ENCODE measurements at regions not wholly inside any gene's neighbourhood (a gene's known extent, or its start where the extent isn't known, plus 50 kb on each side); places are given as distances from the start of the nearest gene placed in this dataset.

DNA sequence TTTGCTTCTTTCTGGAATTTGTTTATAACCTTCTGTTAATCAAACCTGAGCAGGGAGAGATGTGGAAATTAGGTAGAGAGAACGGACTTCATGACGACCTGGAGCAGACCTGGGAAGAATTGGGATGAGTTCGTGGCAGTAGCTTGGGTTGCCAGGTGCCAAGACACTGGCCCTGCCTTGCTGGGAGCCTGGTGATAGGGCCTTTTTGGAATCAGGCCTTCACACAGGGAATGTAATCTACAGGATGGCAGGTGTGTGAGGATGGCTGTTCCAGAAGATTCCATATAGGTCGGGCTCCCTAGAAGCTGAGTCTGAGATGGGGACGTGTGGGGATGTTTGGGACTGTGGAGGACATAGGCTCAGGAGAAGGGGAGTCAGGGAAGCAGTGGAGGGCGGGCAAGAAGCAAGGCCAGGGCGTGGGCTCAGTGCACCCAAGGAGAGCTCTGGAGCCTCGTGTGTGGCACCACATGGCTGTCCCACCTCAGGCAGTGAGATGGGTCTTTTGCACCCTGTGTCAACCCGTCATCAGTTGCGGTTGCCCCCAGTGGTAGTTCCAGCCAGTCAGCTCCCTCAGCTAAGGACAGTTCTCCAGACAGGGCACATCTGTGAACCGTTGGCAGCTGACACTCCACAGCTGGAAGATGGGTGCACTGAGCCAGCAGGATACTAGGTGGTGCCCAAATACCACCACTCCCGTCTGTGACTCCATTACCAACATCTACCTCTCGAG, 395.9 kb downstream of the MATN1 start:
- H3K4me1 Mint-ChIP-seq (ENCODE audit: low read depth), result no peaks in the 10 kb centered on the region
- intact Hi-C loops (cut with micrococcal nuclease), result no loop called here
- no peak for DNase-seq (ENCODE audit: low spot score)

DNA sequence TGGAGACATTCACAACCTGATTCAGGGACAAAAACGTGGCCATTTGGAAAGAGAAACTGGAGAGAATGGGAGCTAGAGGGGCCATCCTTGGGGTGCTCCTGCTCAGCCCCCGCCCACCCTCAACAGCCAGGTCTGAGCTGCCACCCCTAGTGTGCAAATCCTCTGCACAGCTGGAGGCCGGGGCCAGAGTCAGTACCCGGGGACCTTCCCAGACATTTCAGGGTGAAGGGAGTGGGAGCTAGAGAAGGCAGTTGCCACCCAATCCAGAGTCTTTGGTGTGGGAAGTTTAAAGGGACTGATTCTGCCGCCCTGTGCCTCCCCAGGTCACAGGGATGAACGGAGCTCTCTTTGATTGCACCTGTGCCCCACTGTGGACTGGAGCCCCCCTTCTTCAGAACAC, 397.4 kb downstream of the MATN1 start:
- Mint-ChIP-seq H3K27ac (no peak overlapping the region), H3K36me3 (ENCODE audit: low read depth) (no peaks in the 10 kb centered on the region), H3K9me3 (no peaks in the 10 kb centered on the region), H3K4me1 (ENCODE audit: low read depth) (no peaks in the 10 kb centered on the region), H3K4me3 (no peak overlapping the region), H3K27me3 (ENCODE audit: insufficient read depth) (peaks cover 4% of the 10 kb centered on the region)
- intact Hi-C loops (cut with micrococcal nuclease), result no loop called here
- no peak for DNase-seq (ENCODE audit: low spot score)

More for the DNA sequence above, 395.9 kb downstream of the MATN1 start:
- Mint-ChIP-seq H3K27ac (no peak overlapping the region), H3K4me3 (no peak overlapping the region), H3K9me3 (no peaks in the 10 kb centered on the region), H3K27me3 (ENCODE audit: insufficient read depth) (peaks cover 4% of the 10 kb centered on the region), H3K36me3 (ENCODE audit: low read depth) (no peaks in the 10 kb centered on the region)

- no peak for DNase-seq (ENCODE audit: low spot score)
- H3K4me1 Mint-ChIP-seq (ENCODE audit: low read depth), result no peaks in the 10 kb centered on the region
- intact Hi-C loops (cut with micrococcal nuclease), result no loop called here
- peaks cover 4% of the 10 kb centered on the region for H3K27me3 Mint-ChIP-seq (ENCODE audit: insufficient read depth)
- no peak overlapping the region for H3K27ac Mint-ChIP-seq
- no peak overlapping the region for H3K4me3 Mint-ChIP-seq
- H3K9me3 Mint-ChIP-seq, result no peaks in the 10 kb centered on the region
- H3K36me3 Mint-ChIP-seq (ENCODE audit: low read depth), result no peaks in the 10 kb centered on the region
These were observed 398.1 kb downstream of the MATN1 start for GRCh38 chr1:30325085-30325935.

DNA sequence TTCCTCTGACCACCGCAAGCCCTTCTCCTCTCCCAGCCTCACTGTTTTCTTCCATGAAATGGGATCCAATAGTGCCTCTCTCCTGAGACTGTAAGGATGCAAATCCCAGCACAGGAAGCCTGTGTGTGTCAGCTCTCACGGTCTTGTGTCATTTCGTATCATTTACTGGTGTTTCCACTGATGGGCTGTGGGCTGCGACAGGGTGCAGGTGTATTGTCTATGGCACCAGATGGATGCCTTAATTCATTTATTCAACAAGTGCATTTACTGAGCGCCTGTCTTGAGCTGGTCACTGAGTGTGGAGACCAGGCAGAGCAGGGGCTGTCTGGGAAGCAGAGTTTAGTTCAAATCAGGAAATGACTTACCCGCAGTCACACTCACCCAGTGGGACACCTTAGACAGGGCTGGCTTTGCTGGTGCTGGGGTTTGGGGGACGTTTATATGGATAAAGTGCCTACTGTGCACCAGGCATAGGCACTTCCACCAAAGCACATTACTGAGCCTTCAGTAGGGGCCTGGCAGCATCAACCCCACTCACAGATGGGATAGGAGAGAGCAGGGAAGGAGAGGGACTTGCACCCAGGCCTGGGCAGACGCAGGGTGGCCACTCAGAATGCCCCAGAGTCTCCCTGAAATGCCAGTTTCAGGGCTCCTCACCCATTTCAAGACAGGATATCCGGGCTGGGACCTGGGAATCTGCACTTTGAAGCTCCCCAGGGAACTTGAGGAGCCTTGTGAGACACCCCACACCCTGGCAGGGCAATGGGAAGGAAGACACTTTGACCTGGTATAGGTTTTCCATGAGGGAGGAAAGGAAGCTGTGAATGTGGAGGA, 398.9 kb downstream of the MATN1 start:
- no peak for DNase-seq (ENCODE audit: low spot score)
- intact Hi-C loops (cut with micrococcal nuclease), result no loop called here
- H3K4me1 Mint-ChIP-seq (ENCODE audit: low read depth), result no peaks in the 10 kb centered on the region
- peaks cover 4% of the 10 kb centered on the region for H3K27me3 Mint-ChIP-seq (ENCODE audit: insufficient read depth)
- H3K9me3 Mint-ChIP-seq, result no peaks in the 10 kb centered on the region
- H3K36me3 Mint-ChIP-seq (ENCODE audit: low read depth), result no peaks in the 10 kb centered on the region
- H3K27ac Mint-ChIP-seq, result no peak overlapping the region
- no peak overlapping the region for H3K4me3 Mint-ChIP-seq

DNA sequence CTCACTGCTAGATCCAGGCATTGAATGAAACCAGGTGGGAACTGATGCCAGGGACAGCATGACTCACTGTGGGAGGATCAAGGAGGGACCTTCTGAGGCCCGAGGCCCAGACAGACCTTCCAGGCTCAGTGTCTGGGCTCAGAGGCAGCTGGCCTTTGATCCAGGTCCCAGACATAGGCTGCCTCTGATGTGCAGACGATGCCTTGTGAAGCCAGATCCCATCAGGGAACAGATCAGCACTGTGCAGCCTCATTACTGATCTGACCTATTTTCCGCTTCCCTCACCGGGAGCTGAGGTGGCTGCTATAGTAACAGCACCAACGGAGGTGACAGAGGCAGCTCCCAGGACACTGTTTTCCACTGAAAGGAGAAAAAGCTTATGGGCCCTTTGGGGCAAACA, 399.5 kb downstream of the MATN1 start:
- Mint-ChIP-seq H3K4me3 (no peak overlapping the region), H3K9me3 (no peaks in the 10 kb centered on the region), H3K27ac (no peak overlapping the region), H3K4me1 (ENCODE audit: low read depth) (no peaks in the 10 kb centered on the region), H3K27me3 (ENCODE audit: insufficient read depth) (peaks cover 4% of the 10 kb centered on the region), H3K36me3 (ENCODE audit: low read depth) (no peaks in the 10 kb centered on the region)
- intact Hi-C loops (cut with micrococcal nuclease), result no loop called here
- no peak for DNase-seq (ENCODE audit: low spot score)

DNA sequence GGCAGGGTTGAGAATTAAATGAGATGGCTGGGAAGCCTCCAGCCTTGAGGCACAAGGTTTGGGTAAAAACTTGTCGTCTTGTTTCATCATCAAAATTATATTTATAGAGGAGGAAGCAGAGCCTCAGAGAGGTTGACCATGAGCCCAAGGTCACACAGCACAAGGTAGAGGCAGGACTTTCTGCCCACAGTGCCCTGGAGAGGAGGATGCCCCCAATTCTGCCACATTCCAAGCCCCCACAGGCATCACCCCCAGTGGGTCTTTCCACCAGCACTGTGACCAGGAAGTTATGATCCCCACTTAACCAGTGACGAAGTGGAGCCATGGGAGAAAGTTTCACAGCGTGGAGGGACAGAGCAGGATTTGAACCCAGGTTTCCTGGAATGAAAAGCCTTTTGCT, 400.0 kb downstream of the MATN1 start:
- Mint-ChIP-seq H3K4me1 (ENCODE audit: low read depth) (no peaks in the 10 kb centered on the region), H3K27me3 (ENCODE audit: insufficient read depth) (peaks cover 5% of the 10 kb centered on the region), H3K36me3 (ENCODE audit: low read depth) (no peaks in the 10 kb centered on the region), H3K27ac (no peak overlapping the region), H3K4me3 (no peak overlapping the region), H3K9me3 (no peaks in the 10 kb centered on the region)
- intact Hi-C loops (cut with micrococcal nuclease), result no loop called here
- DNase-seq (ENCODE audit: low spot score), result no peak

- no peaks in the 10 kb centered on the region for H3K36me3 Mint-ChIP-seq (ENCODE audit: low read depth)
- H3K4me3 Mint-ChIP-seq, result no peak overlapping the region
- intact Hi-C loops (cut with micrococcal nuclease), result no loop called here
- H3K9me3 Mint-ChIP-seq, result no peaks in the 10 kb centered on the region
- H3K27me3 Mint-ChIP-seq (ENCODE audit: insufficient read depth), result peaks cover 5% of the 10 kb centered on the region
- no peaks in the 10 kb centered on the region for H3K4me1 Mint-ChIP-seq (ENCODE audit: low read depth)
- no peak for DNase-seq (ENCODE audit: low spot score)
- H3K27ac Mint-ChIP-seq, result no peak overlapping the region
These were observed 400.5 kb downstream of the MATN1 start for GRCh38 chr1:30322859-30323257.

- H3K4me1 Mint-ChIP-seq (ENCODE audit: low read depth), result no peaks in the 10 kb centered on the region
- no peak for DNase-seq (ENCODE audit: low spot score)
- H3K27ac Mint-ChIP-seq, result no peak overlapping the region
- H3K36me3 Mint-ChIP-seq (ENCODE audit: low read depth), result no peaks in the 10 kb centered on the region
- H3K9me3 Mint-ChIP-seq, result no peaks in the 10 kb centered on the region
- peaks cover 4% of the 10 kb centered on the region for H3K27me3 Mint-ChIP-seq (ENCODE audit: insufficient read depth)
- intact Hi-C loops (cut with micrococcal nuclease), result no loop called here
- no peak overlapping the region for H3K4me3 Mint-ChIP-seq
These were observed 401.2 kb downstream of the MATN1 start for GRCh38 chr1:30321996-30322858.

GRCh38 chr1:30321246-30321910, 402.0 kb downstream of the MATN1 start:
- no peak for DNase-seq (ENCODE audit: low spot score)
- Mint-ChIP-seq H3K27me3 (ENCODE audit: insufficient read depth) (peaks cover 4% of the 10 kb centered on the region), H3K9me3 (no peaks in the 10 kb centered on the region), H3K4me1 (ENCODE audit: low read depth) (no peaks in the 10 kb centered on the region), H3K27ac (no peak overlapping the region), H3K4me3 (no peak overlapping the region), H3K36me3 (ENCODE audit: low read depth) (no peaks in the 10 kb centered on the region)
- intact Hi-C loops (cut with micrococcal nuclease), result no loop called here

GRCh38 chr1:30320581-30320890, 402.8 kb downstream of the MATN1 start:
- H3K27me3 Mint-ChIP-seq (ENCODE audit: insufficient read depth), result peaks cover 4% of the 10 kb centered on the region
- H3K27ac Mint-ChIP-seq, result no peak overlapping the region
- H3K36me3 Mint-ChIP-seq (ENCODE audit: low read depth), result no peaks in the 10 kb centered on the region
- H3K9me3 Mint-ChIP-seq, result no peaks in the 10 kb centered on the region
- intact Hi-C loops (cut with micrococcal nuclease), result no loop called here
- H3K4me3 Mint-ChIP-seq, result no peak overlapping the region
- no peaks in the 10 kb centered on the region for H3K4me1 Mint-ChIP-seq (ENCODE audit: low read depth)
- DNase-seq (ENCODE audit: low spot score), result no peak

DNA sequence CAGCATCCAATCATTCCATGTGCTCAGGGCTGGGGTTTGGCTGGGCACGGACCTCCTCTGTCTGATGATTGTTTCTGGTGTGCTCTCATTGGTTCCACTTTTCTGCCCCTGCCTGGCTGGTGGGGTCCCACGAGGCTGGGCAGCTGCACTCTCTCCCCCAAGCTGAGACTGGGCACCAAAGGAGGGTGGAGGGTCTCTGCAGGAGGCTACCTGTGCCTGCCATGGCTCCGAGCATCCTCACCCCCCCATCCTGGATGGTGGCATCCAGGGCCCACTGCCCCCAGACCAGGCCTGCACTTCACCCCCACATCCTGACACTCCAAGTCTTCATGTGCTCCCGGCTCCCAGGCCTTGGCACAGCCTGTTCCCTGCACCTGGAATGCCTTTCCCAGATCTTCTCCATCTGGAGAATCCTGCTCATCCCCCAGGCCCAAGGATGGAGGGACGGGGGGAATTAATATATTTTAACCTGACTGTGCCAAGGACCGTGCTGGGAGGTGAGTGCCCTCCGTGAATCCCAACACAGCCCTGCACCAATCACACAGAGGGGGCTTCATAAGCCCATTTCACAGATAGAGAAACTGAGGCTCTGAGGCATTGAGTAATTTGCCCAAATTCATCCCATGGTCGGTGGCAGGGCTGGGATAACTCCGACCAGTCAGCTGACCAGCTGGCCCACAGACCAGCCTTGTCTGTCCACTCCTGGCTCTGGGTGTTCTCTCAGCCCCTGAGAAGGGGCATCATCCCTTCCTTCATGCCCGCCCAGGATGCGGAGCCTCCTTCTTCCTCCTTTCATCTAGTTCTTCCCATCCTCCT, 403.4 kb downstream of the MATN1 start:
- Mint-ChIP-seq H3K9me3 (no peaks in the 10 kb centered on the region), H3K27ac (no peak overlapping the region)
- intact Hi-C loops (cut with micrococcal nuclease), result no loop called here

More for the DNA sequence above, 403.4 kb downstream of the MATN1 start:
- Mint-ChIP-seq H3K36me3 (ENCODE audit: low read depth) (no peaks in the 10 kb centered on the region), H3K27me3 (ENCODE audit: insufficient read depth) (peaks cover 4% of the 10 kb centered on the region), H3K4me1 (ENCODE audit: low read depth) (no peaks in the 10 kb centered on the region), H3K4me3 (no peak overlapping the region)
- DNase-seq (ENCODE audit: low spot score), result no peak

Data from activated T-helper 1 cell treated with anti-CD3 and anti-CD28 coated beads, Interleukin-12 subunit alpha, Interleukin-12 subunit beta, Interleukin-2, Interleukin-4 antibody, amounts not matched to agents 30 ng/mL and 10 ng/mL and 1 ng/mL, durations not matched to agents 14 hours and 24 hours and 36 hours (primary cell).